ENCODE measurements at regions not wholly inside any gene's neighbourhood (a gene's known extent, or its start where the extent isn't known, plus 50 kb on each side); places are given as distances from the start of the nearest gene placed in this dataset.

- TF ChIP-seq TAF1 (IDR thresholded peaks at IDR 0.05; ENCODE audit: borderline replicate concordance, insufficient read depth, low read length) (no peak), FOXP2 (optimal IDR thresholded peaks at IDR 0.05; ENCODE audit: borderline replicate concordance, extremely low read depth, extremely low read length, insufficient read depth) (no peak), SIN3A (IDR thresholded peaks at IDR 0.05; ENCODE audit: borderline replicate concordance, insufficient read depth, low read length) (no peak)
- TF ChIP-seq, protein P1, sequence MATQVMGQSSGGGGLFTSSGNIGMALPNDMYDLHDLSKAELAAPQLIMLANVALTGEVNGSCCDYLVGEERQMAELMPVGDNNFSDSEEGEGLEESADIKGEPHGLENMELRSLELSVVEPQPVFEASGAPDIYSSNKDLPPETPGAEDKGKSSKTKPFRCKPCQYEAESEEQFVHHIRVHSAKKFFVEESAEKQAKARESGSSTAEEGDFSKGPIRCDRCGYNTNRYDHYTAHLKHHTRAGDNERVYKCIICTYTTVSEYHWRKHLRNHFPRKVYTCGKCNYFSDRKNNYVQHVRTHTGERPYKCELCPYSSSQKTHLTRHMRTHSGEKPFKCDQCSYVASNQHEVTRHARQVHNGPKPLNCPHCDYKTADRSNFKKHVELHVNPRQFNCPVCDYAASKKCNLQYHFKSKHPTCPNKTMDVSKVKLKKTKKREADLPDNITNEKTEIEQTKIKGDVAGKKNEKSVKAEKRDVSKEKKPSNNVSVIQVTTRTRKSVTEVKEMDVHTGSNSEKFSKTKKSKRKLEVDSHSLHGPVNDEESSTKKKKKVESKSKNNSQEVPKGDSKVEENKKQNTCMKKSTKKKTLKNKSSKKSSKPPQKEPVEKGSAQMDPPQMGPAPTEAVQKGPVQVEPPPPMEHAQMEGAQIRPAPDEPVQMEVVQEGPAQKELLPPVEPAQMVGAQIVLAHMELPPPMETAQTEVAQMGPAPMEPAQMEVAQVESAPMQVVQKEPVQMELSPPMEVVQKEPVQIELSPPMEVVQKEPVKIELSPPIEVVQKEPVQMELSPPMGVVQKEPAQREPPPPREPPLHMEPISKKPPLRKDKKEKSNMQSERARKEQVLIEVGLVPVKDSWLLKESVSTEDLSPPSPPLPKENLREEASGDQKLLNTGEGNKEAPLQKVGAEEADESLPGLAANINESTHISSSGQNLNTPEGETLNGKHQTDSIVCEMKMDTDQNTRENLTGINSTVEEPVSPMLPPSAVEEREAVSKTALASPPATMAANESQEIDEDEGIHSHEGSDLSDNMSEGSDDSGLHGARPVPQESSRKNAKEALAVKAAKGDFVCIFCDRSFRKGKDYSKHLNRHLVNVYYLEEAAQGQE (IDR thresholded peaks at IDR 0.05; ENCODE audit: insufficient read depth in 1 of 2, low read depth in 2 of 2, low read length in 2 of 2): no peak
Measured at GRCh38 chr21:14753069-14753465, 207.0 kb upstream of the SAMSN1 start.

Data from PFSK-1 (cell line).